ENCODE measurements at regions not wholly inside any gene's neighbourhood (a gene's known extent, or its start where the extent isn't known, plus 50 kb on each side); places are given as distances from the start of the nearest gene placed in this dataset.

DNA sequence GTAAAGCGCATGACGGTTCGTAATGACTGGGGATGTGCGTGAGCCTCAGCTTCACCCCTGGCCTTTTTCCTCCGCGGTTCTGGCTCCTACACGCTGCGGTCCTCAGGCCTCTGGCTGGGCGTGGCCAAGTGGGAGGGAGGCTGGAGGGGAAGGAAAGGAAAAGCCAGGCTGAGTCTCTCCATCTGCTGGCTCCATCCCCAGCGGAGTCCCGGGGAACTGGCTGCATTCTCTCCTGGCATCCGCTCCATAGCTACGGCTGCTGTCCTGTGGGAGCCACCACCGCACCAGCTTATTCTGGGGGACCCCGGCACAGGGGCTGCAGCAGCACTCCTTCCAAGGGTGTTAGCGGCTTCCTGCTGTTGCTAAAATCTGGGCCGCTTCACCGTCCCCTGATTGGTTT is 68.2 kb upstream of the SLC24A4 start:
- H3K4me3 ChIP-seq (ENCODE audit: low read depth, low read length), result no peak overlapping the region
- TF ChIP-seq, protein P1, sequence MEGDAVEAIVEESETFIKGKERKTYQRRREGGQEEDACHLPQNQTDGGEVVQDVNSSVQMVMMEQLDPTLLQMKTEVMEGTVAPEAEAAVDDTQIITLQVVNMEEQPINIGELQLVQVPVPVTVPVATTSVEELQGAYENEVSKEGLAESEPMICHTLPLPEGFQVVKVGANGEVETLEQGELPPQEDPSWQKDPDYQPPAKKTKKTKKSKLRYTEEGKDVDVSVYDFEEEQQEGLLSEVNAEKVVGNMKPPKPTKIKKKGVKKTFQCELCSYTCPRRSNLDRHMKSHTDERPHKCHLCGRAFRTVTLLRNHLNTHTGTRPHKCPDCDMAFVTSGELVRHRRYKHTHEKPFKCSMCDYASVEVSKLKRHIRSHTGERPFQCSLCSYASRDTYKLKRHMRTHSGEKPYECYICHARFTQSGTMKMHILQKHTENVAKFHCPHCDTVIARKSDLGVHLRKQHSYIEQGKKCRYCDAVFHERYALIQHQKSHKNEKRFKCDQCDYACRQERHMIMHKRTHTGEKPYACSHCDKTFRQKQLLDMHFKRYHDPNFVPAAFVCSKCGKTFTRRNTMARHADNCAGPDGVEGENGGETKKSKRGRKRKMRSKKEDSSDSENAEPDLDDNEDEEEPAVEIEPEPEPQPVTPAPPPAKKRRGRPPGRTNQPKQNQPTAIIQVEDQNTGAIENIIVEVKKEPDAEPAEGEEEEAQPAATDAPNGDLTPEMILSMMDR (IDR thresholded peaks at IDR 0.05; ENCODE audit: insufficient read depth, low read depth, low read length, missing control alignments), result no peak
- DNase-seq (ENCODE audit: low read depth), result no peak

DNA sequence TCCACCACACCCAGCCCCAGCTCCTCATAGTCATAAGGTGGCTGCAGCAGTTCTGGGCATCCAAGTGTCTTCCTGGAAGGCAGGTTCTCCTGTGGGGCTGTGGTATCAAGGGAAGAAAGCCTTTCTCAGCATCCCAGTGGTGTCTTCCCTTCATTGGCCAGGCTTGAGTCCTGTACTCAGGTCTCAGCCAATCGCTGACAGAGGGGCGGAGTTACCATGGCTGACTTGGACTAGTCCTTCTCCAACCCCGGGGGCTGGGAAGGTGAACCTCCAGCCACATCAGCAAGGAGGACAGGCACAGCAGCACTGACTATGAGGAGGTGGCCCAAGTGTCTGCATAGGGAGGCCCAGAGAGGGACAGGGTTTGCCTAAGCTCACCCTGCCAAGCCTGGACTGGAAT is 64.0 kb upstream of the SLC24A4 start:
- TF ChIP-seq, protein P1 (IDR thresholded peaks at IDR 0.05; ENCODE audit: insufficient read depth, low read depth, low read length, missing control alignments), result no peak
- H3K4me3 ChIP-seq (ENCODE audit: low read depth, low read length), result no peak overlapping the region
- DNase-seq (ENCODE audit: low read depth), result peak; percentile 65

DNA sequence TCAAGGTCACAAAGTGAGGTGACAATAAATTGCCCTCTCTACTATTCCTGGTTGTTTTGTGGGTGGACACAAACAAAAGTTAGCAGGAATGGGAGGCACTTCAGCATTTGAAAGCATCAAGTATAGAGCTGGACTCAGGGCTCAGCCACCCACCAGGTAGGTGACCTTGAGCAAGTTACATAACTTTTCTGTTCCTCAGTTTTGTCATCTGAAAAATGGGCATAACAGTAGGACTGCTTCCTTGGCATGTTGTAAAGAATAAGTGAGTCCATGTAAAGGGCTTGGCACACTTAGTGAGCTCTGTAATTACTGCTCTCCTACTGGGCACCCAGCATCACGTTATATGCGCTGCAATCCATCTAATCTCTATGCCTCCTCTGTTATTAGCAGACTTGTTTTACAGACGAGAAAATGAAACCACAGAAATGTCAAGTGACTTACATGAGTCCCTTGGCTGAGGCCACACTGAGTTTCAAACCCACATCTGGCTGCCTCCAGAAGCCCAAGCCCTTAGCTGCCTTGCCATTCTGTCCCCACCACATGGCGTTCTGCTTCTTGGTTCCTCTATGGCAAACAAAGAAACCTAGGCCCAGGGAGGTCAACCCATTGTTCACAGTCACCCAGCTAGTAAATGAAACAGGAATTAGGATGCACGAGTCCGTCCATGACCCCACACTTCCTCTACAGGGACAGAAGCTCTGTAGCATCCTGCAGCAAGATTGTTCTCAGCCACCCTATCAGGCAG is 63.2 kb upstream of the SLC24A4 start:
- DNase-seq (ENCODE audit: low read depth), result peak; percentile 95
- TF ChIP-seq, protein P1 (IDR thresholded peaks at IDR 0.05; ENCODE audit: insufficient read depth, low read depth, low read length, missing control alignments), result no peak
- H3K4me3 ChIP-seq (ENCODE audit: low read depth, low read length), result no peak overlapping the region

DNA sequence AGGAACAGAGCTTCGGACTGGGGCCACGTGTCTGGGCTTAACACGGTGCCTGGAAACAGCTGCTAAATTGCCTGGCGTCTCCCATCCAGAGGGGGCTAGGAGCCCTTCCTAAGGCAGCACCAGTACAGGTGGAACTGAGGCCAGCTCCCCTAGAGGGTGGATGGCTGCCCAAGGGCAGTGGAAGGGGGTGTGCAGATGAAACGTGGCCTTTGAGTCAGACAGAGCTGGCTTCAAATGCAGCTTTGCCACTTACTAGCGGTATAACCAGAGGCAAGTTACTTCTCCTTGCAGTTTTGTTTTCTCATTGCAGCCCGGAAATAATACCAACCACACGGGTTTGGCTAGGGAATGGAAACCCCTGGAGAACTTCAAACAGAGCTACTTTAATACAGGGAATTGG is 59.3 kb upstream of the SLC24A4 start:
- no peak overlapping the region for H3K4me3 ChIP-seq (ENCODE audit: low read depth, low read length)
- TF ChIP-seq, protein P1 (IDR thresholded peaks at IDR 0.05; ENCODE audit: insufficient read depth, low read depth, low read length, missing control alignments), result no peak
- no peak for DNase-seq (ENCODE audit: low read depth)

DNA sequence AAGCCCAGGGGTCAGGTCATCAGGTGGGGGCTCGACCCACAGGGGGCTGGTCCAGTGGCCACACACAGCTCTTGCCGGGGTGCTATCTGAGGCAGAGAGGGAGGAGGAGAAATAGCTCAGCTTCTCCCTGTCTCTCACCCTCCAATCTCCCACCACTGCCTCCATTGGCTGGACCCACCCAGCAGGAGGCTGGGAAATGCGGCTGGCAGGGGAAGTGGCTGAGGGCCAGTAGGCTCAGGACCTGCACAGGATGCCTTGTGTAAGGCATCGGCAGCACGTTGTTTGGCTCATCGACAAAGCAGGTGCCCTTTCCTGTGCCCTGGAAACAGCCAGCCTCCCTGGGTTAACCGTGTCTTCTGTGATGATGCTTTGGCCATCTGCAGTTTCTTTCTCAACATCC is 58.8 kb upstream of the SLC24A4 start:
- DNase-seq (ENCODE audit: low read depth), result no peak
- TF ChIP-seq, protein P1 (IDR thresholded peaks at IDR 0.05; ENCODE audit: insufficient read depth, low read depth, low read length, missing control alignments), result no peak
- no peak overlapping the region for H3K4me3 ChIP-seq (ENCODE audit: low read depth, low read length)

DNA sequence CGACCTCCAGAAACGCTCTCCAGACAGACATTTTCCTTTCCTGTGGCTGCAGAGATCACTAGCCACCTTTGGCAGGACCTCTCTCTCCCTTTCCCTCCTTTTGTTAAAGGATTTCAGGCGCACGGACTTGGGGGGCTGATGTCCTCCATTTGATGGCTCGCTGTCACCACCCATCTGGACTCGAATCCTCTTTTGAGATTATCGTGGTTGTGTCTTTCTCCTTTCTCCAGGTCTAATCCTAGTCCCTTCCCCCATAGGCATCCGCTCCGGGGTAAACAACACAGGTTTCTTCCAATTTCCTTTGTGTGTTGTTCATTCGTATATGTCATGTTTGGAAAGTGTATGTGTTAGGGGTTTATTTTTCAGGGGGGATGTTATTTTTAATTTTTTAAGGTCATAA is 56.7 kb upstream of the SLC24A4 start:
- TF ChIP-seq, protein P1 (IDR thresholded peaks at IDR 0.05; ENCODE audit: insufficient read depth, low read depth, low read length, missing control alignments), result no peak
- no peak overlapping the region for H3K4me3 ChIP-seq (ENCODE audit: low read depth, low read length)
- DNase-seq (ENCODE audit: low read depth), result no peak

Data from GM12865 (cell line).